ENCODE measurements at regions not wholly inside any gene's neighbourhood (a gene's known extent, or its start where the extent isn't known, plus 50 kb on each side); places are given as distances from the start of the nearest gene placed in this dataset.

DNA sequence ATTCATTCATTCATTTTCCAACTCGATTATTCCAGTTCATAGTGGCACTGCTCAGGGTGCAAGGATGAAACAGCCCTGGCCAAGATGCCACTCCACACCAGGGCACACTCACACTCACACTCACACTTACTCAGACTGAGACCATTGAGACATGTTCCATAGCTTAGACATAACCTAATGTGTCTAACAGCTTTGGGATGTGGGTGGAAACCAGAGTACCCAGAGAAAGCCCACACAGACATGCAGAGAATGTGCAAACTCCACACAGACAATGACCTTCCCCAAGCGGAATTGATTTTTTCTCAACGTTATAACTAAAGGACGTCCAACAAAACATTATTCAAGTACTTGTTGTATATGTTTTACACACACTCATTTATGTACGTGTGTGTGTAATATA, 1363.5 kb downstream of the EFNA5 start (continued):
- no peak for TF ChIP-seq ZBTB33 (IDR thresholded peaks at IDR 0.05; ENCODE audit: borderline replicate concordance, low read depth)
- TF ChIP-seq NRF1 (IDR thresholded peaks at IDR 0.05; ENCODE audit: low read depth, low read length) = no peak
- TF ChIP-seq FOXM1 (IDR thresholded peaks at IDR 0.05; ENCODE audit: low read depth) = no peak
- no peak for TF ChIP-seq ELF1 (IDR thresholded peaks at IDR 0.05)
- no peak for TF ChIP-seq NFIC (IDR thresholded peaks at IDR 0.05; ENCODE audit: borderline replicate concordance)
- TF ChIP-seq RFX5 (IDR thresholded peaks at IDR 0.05; ENCODE audit: low read length) = no peak

- no peaks in the 10 kb centered on the region; a peak in 2 of 4 replicates for H3K4me1 ChIP-seq (ENCODE audit: control insufficient read depth in 1 of 2, insufficient read depth in 2 of 2, low read depth in 1 of 2, low read length in 1 of 2)
- CTCF ChIA-PET = interaction anchor here (1.4 kb wide), 1 partner anchor 18 kb away, joined by 4 read pairs; no protein-coding TSS in a partner anchor
- H3K9me3 ChIP-seq = no peaks in the 10 kb centered on the region
- no peak overlapping the region for H3K4me3 ChIP-seq (ENCODE audit: low read depth in 2 of 2, low read length in 1 of 2)
- no peak for DNase-seq
- H3K4me2 ChIP-seq = no peak overlapping the region
- no peak overlapping the region for H2AFZ ChIP-seq (ENCODE audit: low read depth)
- POLR2A ChIA-PET = no interaction called here
- H3K36me3 ChIP-seq (replicated peaks in 1 of 2; ENCODE audit: control insufficient read depth in 1 of 2, insufficient read depth in 2 of 2, low read length in 1 of 2) = no peaks in the 10 kb centered on the region
- H3K27me3 ChIP-seq (ENCODE audit: insufficient read depth) = no peaks in the 10 kb centered on the region
- no peak for TF ChIP-seq NFIC (IDR thresholded peaks at IDR 0.05; ENCODE audit: borderline replicate concordance)
- TF ChIP-seq, protein P1, sequence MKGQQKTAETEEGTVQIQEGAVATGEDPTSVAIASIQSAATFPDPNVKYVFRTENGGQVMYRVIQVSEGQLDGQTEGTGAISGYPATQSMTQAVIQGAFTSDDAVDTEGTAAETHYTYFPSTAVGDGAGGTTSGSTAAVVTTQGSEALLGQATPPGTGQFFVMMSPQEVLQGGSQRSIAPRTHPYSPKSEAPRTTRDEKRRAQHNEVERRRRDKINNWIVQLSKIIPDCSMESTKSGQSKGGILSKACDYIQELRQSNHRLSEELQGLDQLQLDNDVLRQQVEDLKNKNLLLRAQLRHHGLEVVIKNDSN (IDR thresholded peaks at IDR 0.05; ENCODE audit: borderline replicate concordance, low read depth) = no peak
- TF ChIP-seq FOSL2 (IDR thresholded peaks at IDR 0.05; ENCODE audit: borderline replicate concordance, low read depth) = no peak
- no peak for TF ChIP-seq EZH2phosphoT487 (IDR thresholded peaks at IDR 0.05; ENCODE audit: borderline replicate concordance, low read depth)
- TF ChIP-seq, protein P2, sequence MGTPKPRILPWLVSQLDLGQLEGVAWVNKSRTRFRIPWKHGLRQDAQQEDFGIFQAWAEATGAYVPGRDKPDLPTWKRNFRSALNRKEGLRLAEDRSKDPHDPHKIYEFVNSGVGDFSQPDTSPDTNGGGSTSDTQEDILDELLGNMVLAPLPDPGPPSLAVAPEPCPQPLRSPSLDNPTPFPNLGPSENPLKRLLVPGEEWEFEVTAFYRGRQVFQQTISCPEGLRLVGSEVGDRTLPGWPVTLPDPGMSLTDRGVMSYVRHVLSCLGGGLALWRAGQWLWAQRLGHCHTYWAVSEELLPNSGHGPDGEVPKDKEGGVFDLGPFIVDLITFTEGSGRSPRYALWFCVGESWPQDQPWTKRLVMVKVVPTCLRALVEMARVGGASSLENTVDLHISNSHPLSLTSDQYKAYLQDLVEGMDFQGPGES (IDR thresholded peaks at IDR 0.05; ENCODE audit: low read depth, low read length) = no peak
- no peak for TF ChIP-seq ZBTB33 (IDR thresholded peaks at IDR 0.05; ENCODE audit: borderline replicate concordance, low read depth)
- TF ChIP-seq CTCF (IDR thresholded peaks at IDR 0.05) = no peak
- TF ChIP-seq USF2 (IDR thresholded peaks at IDR 0.05; ENCODE audit: borderline replicate concordance, low read depth, low read length) = no peak
- no peak for TF ChIP-seq CHD2 (IDR thresholded peaks at IDR 0.05; ENCODE audit: low read length, partially characterized antibody)
- TF ChIP-seq NRF1 (IDR thresholded peaks at IDR 0.05; ENCODE audit: low read depth, low read length) = no peak
- TF ChIP-seq EP300 (IDR thresholded peaks at IDR 0.05; ENCODE audit: borderline replicate concordance in 1 of 2, low read depth in 1 of 2, low read length in 1 of 2) = no peak
- no peak for TF ChIP-seq TCF12 (IDR thresholded peaks at IDR 0.05)
- TF ChIP-seq MEF2A (IDR thresholded peaks at IDR 0.05; ENCODE audit: borderline replicate concordance, low read depth) = no peak
- no peak for TF ChIP-seq TAF1 (IDR thresholded peaks at IDR 0.05; ENCODE audit: borderline replicate concordance, low read depth, low read length)
- TF ChIP-seq RFX5 (IDR thresholded peaks at IDR 0.05; ENCODE audit: low read length) = no peak
- TF ChIP-seq RAD21 (IDR thresholded peaks at IDR 0.05; ENCODE audit: low read length) = no peak
- H3K27ac ChIP-seq (ENCODE audit: low read depth in 2 of 2, low read length in 1 of 2) = no peak overlapping the region
- no peaks in the 10 kb centered on the region for H3K9me2 ChIP-seq
- H3F3A ChIP-seq (replicated peaks; ENCODE audit: insufficient read depth) = peaks cover under 1% of the 10 kb centered on the region
- 83% methylated on average over 4 of the region's 4 CpGs for WGBS (ENCODE audit: low lambda C conversion rate)
- H3K79me2 ChIP-seq (ENCODE audit: insufficient read depth) = no peaks in the 10 kb centered on the region
- no peaks in the 10 kb centered on the region for H4K20me1 ChIP-seq (ENCODE audit: insufficient read depth)
- H3K9ac ChIP-seq = no peak overlapping the region
Observed at GRCh38 chr5:106306313-106307028, 1364.3 kb downstream of the EFNA5 start.
